ENCODE measurements at regions not wholly inside any gene's neighbourhood (a gene's known extent, or its start where the extent isn't known, plus 50 kb on each side); places are given as distances from the start of the nearest gene placed in this dataset.

DNA sequence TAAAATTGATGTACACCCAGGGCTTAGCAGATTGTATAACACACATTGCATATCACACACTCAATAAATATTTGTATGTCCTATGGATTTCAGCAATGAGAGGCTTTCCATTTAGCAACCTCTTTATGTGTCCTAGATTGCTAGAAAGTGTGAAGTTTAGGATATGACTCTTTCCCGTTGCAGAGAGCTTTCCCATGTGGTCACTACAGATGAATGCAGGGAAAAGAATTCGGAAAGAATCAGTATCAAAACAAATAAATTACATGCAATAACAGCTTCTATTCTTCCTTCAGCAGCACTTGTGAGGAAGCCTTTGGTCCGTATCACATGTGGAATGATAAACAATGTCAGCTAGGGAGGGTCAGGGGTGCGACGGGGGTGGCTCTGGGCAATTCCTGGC lies 870.1 kb downstream of the C6orf118 start:
- Mint-ChIP-seq H3K27me3 (no peaks in the 10 kb centered on the region), H3K27ac (no peak overlapping the region), H3K4me3 (no peak overlapping the region), H3K9me3 (peaks cover 7% of the 10 kb centered on the region), H3K4me1 (ENCODE audit: low read depth) (no peaks in the 10 kb centered on the region), H3K36me3 (ENCODE audit: low read depth) (no peaks in the 10 kb centered on the region)
- Histone ChIP-seq H3K9me3 (ENCODE audit: control insufficient read depth in 1 of 2, insufficient read depth in 1 of 2, low read length in 2 of 2) (peaks cover 3 to 9% of the 10 kb centered on the region in 2 experiments), H3K4me3 (ENCODE audit: low read length) (no peak overlapping the region), H3K27ac (ENCODE audit: low read depth in 1 of 2, low read length in 2 of 2) (no peak overlapping the region), H3K4me1 (ENCODE audit: insufficient read depth, low read length) (no peaks in the 10 kb centered on the region), H3K27me3 (ENCODE audit: control insufficient read depth in 1 of 2, insufficient read depth in 2 of 2, low read length in 2 of 2) (no peaks in the 10 kb centered on the region), H3K36me3 (ENCODE audit: insufficient read depth, low read length) (no peaks in the 10 kb centered on the region)
- intact Hi-C loops (cut with DNase I, micrococcal nuclease) = no loop called here
- TF ChIP-seq, protein P1, sequence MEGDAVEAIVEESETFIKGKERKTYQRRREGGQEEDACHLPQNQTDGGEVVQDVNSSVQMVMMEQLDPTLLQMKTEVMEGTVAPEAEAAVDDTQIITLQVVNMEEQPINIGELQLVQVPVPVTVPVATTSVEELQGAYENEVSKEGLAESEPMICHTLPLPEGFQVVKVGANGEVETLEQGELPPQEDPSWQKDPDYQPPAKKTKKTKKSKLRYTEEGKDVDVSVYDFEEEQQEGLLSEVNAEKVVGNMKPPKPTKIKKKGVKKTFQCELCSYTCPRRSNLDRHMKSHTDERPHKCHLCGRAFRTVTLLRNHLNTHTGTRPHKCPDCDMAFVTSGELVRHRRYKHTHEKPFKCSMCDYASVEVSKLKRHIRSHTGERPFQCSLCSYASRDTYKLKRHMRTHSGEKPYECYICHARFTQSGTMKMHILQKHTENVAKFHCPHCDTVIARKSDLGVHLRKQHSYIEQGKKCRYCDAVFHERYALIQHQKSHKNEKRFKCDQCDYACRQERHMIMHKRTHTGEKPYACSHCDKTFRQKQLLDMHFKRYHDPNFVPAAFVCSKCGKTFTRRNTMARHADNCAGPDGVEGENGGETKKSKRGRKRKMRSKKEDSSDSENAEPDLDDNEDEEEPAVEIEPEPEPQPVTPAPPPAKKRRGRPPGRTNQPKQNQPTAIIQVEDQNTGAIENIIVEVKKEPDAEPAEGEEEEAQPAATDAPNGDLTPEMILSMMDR (IDR thresholded peaks at IDR 0.05) = no peak
- CTCF ChIA-PET = no interaction called here
- ATAC-seq (ENCODE audit: poor library complexity) = no peak
- POLR2A ChIA-PET = no interaction called here
- no peak for DNase-seq

GRCh38 chr6:164436976-164437375 lies 872.4 kb downstream of the C6orf118 start:
- H3K36me3 Mint-ChIP-seq (ENCODE audit: low read depth) = no peaks in the 10 kb centered on the region
- DNase-seq (no peak), ATAC-seq (ENCODE audit: poor library complexity) (no peak)
- peaks cover 5% of the 10 kb centered on the region for H3K9me3 Mint-ChIP-seq
- H3K4me3 ChIP-seq (ENCODE audit: low read length) = no peak overlapping the region
- H3K27ac ChIP-seq (ENCODE audit: low read depth in 1 of 2, low read length in 2 of 2) = no peak overlapping the region
- H3K27me3 Mint-ChIP-seq = no peaks in the 10 kb centered on the region
- H3K27me3 ChIP-seq (ENCODE audit: control insufficient read depth in 1 of 2, insufficient read depth in 2 of 2, low read length in 2 of 2) = no peaks in the 10 kb centered on the region
- intact Hi-C loops (cut with DNase I, micrococcal nuclease) = no loop called here
- POLR2A ChIA-PET = no interaction called here
- no peaks in the 10 kb centered on the region for H3K4me1 Mint-ChIP-seq (ENCODE audit: low read depth)
- TF ChIP-seq, protein P1 (IDR thresholded peaks at IDR 0.05) = no peak
- H3K9me3 ChIP-seq (ENCODE audit: control insufficient read depth in 1 of 2, insufficient read depth in 1 of 2, low read length in 2 of 2) = peaks cover 3 to 6% of the 10 kb centered on the region in 2 experiments
- no peaks in the 10 kb centered on the region for H3K4me1 ChIP-seq (ENCODE audit: insufficient read depth, low read length)
- CTCF ChIA-PET = no interaction called here
- H3K4me3 Mint-ChIP-seq = no peak overlapping the region
- H3K27ac Mint-ChIP-seq = no peak overlapping the region
- H3K36me3 ChIP-seq (ENCODE audit: insufficient read depth, low read length) = no peaks in the 10 kb centered on the region

- no peaks in the 10 kb centered on the region for H3K36me3 Mint-ChIP-seq (ENCODE audit: low read depth)
- H3K27me3 Mint-ChIP-seq = no peaks in the 10 kb centered on the region
- no peak for DNase-seq
- no peak for ATAC-seq (ENCODE audit: poor library complexity)
- peaks cover 13% of the 10 kb centered on the region for H3K9me3 Mint-ChIP-seq
- TF ChIP-seq, protein P1 (IDR thresholded peaks at IDR 0.05) = no peak
- H3K4me1 ChIP-seq (ENCODE audit: insufficient read depth, low read length) = no peaks in the 10 kb centered on the region
- H3K27me3 ChIP-seq (ENCODE audit: control insufficient read depth in 1 of 2, insufficient read depth in 2 of 2, low read length in 2 of 2) = no peaks in the 10 kb centered on the region
- no peak overlapping the region for H3K27ac Mint-ChIP-seq
- no peak overlapping the region for H3K4me3 ChIP-seq (ENCODE audit: low read length)
- no peaks in the 10 kb centered on the region for H3K36me3 ChIP-seq (ENCODE audit: insufficient read depth, low read length)
- peaks cover 0 to 4% of the 10 kb centered on the region in 2 experiments for H3K9me3 ChIP-seq (ENCODE audit: control insufficient read depth in 1 of 2, insufficient read depth in 1 of 2, low read length in 2 of 2)
- POLR2A ChIA-PET = no interaction called here
- CTCF ChIA-PET = no interaction called here
- intact Hi-C loops (cut with DNase I, micrococcal nuclease) = no loop called here
- no peaks in the 10 kb centered on the region for H3K4me1 Mint-ChIP-seq (ENCODE audit: low read depth)
- no peak overlapping the region for H3K4me3 Mint-ChIP-seq
- H3K27ac ChIP-seq (ENCODE audit: low read depth in 1 of 2, low read length in 2 of 2) = no peak overlapping the region
Measured at GRCh38 chr6:164427728-164428402, 881.5 kb downstream of the C6orf118 start.

All from CD4-positive, alpha-beta T cell (primary cell).